HEK293 (cell line): ENCODE measurements at regions not wholly inside any gene's neighbourhood (a gene's known extent, or its start where the extent isn't known, plus 50 kb on each side); places are given as distances from the start of the nearest gene placed in this dataset.

Source experiments
- CTCF ChIP-seq: fragments of 450-650 bp; formaldehyde crosslinking; IDR thresholded peaks from 2 replicates; pipeline ENCODE4 v1.5.1; 2016; ENCODE audit warnings: missing biosample characterization, missing genetic modification characterization
- YY1 ChIP-seq: fragments of 450-650 bp; formaldehyde crosslinking; IDR thresholded peaks from 2 replicates; pipeline ENCODE4 v1.5.1; 2018; ENCODE audit warnings: missing biosample characterization, missing genetic modification characterization
- ZBTB1 ChIP-seq: fragments of 450-650 bp; formaldehyde crosslinking; IDR thresholded peaks from 2 replicates; pipeline ENCODE4 v1.5.1; 2016; ENCODE audit warnings: missing biosample characterization, missing genetic modification characterization
- ZBTB49 ChIP-seq: fragments of 450-650 bp; formaldehyde crosslinking; IDR thresholded peaks from 2 replicates; pipeline ENCODE4 v1.5.1; 2016; ENCODE audit warnings: missing biosample characterization, missing genetic modification characterization, low read depth
- ZNF24 ChIP-seq: fragments of 450-650 bp; formaldehyde crosslinking; IDR thresholded peaks from 2 replicates; pipeline ENCODE4 v1.5.1; 2016; ENCODE audit warnings: missing biosample characterization, missing genetic modification characterization
- ZNF561 ChIP-seq: fragments of 450-650 bp; IDR thresholded peaks from 2 replicates; pipeline ENCODE4 v1.5.1; 2018; ENCODE audit warnings: missing biosample characterization, missing genetic modification characterization, borderline replicate concordance

DNA sequence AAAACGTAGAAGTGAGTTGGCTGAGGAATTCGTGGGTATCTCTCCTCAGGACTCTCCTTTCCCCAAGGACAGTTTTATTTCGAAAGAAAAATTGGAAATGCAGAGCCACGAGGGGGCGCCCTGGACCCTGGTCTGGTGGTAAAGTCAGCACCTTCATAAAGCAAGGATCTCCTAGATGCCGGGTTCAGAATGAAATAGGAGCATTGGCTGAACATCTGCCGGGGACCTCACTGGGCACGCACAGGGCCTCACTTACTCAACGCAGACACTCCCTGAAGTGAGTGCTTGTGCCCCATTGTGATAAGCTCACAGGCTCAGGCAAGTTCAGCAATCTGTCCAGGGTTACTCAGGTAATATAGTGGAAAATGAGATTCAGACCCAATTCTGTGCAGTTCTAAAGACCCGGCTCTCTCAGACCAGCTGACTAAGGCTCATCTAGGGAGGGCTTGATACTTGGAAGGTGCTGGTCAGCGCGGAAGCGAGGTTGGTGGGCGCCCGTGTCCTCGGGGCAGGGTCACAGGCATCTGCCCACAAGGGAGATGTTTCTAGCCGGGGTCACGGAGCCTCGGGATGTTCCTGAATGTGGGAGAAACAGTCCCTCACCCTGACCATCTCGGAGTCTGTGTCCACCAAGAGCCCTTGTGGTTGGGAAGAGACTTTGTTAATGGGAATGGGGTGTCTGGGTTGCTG, 55.7 kb upstream of the ETV3 start:
- TF ChIP-seq ZNF24 (tag by site-specific recombination) (no peak), CTCF (tag by site-specific recombination) (peak; percentile 52; the same call in 1 of the 2 replicates), YY1 (tag by site-specific recombination) (no peak), ZNF561 (tag by site-specific recombination) (no peak), ZBTB49 (tag by site-specific recombination) (no peak), ZBTB1 (tag by site-specific recombination) (no peak)
